ENCODE measurements at regions not wholly inside any gene's neighbourhood (a gene's known extent, or its start where the extent isn't known, plus 50 kb on each side); places are given as distances from the start of the nearest gene placed in this dataset.

GRCh38 chr20:39092733-39093410 is 130.7 kb downstream of the DHX35 start:
- H4K20me1 ChIP-seq (replicated peaks; ENCODE audit: insufficient read depth) = no peaks in the 10 kb centered on the region
- H3K27ac ChIP-seq (ENCODE audit: low read depth) = no peak overlapping the region
- ATAC-seq (no peak), DNase-seq (ENCODE audit: low spot score) (no peak)
- H3K9me2 ChIP-seq (ENCODE audit: insufficient read depth) = 0 out of 2 replicates have a peak, but pooled peaks cover 8% of the 10 kb centered on the region
- no peaks in the 10 kb centered on the region for H3K36me3 ChIP-seq (ENCODE audit: insufficient read depth)
- H3K4me3 Mint-ChIP-seq = no peak overlapping the region
- no peaks in the 10 kb centered on the region for H3K79me2 ChIP-seq (replicated peaks; ENCODE audit: insufficient read depth)
- H3K9me3 Mint-ChIP-seq = peaks cover 22% of the 10 kb centered on the region
- TF ChIP-seq, protein P1, sequence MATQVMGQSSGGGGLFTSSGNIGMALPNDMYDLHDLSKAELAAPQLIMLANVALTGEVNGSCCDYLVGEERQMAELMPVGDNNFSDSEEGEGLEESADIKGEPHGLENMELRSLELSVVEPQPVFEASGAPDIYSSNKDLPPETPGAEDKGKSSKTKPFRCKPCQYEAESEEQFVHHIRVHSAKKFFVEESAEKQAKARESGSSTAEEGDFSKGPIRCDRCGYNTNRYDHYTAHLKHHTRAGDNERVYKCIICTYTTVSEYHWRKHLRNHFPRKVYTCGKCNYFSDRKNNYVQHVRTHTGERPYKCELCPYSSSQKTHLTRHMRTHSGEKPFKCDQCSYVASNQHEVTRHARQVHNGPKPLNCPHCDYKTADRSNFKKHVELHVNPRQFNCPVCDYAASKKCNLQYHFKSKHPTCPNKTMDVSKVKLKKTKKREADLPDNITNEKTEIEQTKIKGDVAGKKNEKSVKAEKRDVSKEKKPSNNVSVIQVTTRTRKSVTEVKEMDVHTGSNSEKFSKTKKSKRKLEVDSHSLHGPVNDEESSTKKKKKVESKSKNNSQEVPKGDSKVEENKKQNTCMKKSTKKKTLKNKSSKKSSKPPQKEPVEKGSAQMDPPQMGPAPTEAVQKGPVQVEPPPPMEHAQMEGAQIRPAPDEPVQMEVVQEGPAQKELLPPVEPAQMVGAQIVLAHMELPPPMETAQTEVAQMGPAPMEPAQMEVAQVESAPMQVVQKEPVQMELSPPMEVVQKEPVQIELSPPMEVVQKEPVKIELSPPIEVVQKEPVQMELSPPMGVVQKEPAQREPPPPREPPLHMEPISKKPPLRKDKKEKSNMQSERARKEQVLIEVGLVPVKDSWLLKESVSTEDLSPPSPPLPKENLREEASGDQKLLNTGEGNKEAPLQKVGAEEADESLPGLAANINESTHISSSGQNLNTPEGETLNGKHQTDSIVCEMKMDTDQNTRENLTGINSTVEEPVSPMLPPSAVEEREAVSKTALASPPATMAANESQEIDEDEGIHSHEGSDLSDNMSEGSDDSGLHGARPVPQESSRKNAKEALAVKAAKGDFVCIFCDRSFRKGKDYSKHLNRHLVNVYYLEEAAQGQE (IDR thresholded peaks at IDR 0.05; ENCODE audit: unreplicated experiment) = no peak
- no peak for TF ChIP-seq EZH2phosphoT487 (IDR thresholded peaks at IDR 0.05; ENCODE audit: unreplicated experiment)
- no peak for TF ChIP-seq NANOG (IDR thresholded peaks at IDR 0.05; ENCODE audit: borderline replicate concordance)
- no peak for TF ChIP-seq JUNB (IDR thresholded peaks at IDR 0.05; ENCODE audit: unreplicated experiment)
- TF ChIP-seq EZH2 (IDR thresholded peaks at IDR 0.05; ENCODE audit: low read depth, unreplicated experiment) = no peak
- TF ChIP-seq, protein P2, sequence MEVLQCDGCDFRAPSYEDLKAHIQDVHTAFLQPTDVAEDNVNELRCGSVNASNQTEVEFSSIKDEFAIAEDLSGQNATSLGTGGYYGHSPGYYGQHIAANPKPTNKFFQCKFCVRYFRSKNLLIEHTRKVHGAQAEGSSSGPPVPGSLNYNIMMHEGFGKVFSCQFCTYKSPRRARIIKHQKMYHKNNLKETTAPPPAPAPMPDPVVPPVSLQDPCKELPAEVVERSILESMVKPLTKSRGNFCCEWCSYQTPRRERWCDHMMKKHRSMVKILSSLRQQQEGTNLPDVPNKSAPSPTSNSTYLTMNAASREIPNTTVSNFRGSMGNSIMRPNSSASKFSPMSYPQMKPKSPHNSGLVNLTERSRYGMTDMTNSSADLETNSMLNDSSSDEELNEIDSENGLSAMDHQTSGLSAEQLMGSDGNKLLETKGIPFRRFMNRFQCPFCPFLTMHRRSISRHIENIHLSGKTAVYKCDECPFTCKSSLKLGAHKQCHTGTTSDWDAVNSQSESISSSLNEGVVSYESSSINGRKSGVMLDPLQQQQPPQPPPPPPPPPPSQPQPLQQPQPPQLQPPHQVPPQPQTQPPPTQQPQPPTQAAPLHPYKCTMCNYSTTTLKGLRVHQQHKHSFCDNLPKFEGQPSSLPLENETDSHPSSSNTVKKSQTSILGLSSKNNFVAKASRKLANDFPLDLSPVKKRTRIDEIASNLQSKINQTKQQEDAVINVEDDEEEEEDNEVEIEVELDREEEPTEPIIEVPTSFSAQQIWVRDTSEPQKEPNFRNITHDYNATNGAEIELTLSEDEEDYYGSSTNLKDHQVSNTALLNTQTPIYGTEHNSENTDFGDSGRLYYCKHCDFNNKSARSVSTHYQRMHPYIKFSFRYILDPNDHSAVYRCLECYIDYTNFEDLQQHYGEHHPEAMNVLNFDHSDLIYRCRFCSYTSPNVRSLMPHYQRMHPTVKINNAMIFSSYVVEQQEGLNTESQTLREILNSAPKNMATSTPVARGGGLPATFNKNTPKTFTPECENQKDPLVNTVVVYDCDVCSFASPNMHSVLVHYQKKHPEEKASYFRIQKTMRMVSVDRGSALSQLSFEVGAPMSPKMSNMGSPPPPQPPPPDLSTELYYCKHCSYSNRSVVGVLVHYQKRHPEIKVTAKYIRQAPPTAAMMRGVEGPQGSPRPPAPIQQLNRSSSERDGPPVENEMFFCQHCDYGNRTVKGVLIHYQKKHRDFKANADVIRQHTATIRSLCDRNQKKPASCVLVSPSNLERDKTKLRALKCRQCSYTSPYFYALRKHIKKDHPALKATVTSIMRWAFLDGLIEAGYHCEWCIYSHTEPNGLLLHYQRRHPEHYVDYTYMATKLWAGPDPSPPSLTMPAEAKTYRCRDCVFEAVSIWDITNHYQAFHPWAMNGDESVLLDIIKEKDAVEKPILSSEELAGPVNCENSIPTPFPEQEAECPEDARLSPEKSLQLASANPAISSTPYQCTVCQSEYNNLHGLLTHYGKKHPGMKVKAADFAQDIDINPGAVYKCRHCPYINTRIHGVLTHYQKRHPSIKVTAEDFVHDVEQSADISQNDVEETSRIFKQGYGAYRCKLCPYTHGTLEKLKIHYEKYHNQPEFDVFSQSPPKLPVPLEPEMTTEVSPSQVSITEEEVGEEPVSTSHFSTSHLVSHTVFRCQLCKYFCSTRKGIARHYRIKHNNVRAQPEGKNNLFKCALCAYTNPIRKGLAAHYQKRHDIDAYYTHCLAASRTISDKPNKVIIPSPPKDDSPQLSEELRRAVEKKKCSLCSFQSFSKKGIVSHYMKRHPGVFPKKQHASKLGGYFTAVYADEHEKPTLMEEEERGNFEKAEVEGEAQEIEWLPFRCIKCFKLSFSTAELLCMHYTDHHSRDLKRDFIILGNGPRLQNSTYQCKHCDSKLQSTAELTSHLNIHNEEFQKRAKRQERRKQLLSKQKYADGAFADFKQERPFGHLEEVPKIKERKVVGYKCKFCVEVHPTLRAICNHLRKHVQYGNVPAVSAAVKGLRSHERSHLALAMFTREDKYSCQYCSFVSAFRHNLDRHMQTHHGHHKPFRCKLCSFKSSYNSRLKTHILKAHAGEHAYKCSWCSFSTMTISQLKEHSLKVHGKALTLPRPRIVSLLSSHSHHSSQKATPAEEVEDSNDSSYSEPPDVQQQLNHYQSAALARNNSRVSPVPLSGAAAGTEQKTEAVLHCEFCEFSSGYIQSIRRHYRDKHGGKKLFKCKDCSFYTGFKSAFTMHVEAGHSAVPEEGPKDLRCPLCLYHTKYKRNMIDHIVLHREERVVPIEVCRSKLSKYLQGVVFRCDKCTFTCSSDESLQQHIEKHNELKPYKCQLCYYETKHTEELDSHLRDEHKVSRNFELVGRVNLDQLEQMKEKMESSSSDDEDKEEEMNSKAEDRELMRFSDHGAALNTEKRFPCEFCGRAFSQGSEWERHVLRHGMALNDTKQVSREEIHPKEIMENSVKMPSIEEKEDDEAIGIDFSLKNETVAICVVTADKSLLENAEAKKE (CRISPR knock-in tag; IDR thresholded peaks at IDR 0.05) = no peak
- no peak for TF ChIP-seq CREB1 (CRISPR knock-in tag; IDR thresholded peaks at IDR 0.05; ENCODE audit: low read depth)
- TF ChIP-seq ZNF331 (CRISPR knock-in tag; IDR thresholded peaks at IDR 0.05; ENCODE audit: low read depth) = no peak
- no peak for TF ChIP-seq POLR2AphosphoS5 (IDR thresholded peaks at IDR 0.05; ENCODE audit: low read depth)
- TF ChIP-seq, protein P3, sequence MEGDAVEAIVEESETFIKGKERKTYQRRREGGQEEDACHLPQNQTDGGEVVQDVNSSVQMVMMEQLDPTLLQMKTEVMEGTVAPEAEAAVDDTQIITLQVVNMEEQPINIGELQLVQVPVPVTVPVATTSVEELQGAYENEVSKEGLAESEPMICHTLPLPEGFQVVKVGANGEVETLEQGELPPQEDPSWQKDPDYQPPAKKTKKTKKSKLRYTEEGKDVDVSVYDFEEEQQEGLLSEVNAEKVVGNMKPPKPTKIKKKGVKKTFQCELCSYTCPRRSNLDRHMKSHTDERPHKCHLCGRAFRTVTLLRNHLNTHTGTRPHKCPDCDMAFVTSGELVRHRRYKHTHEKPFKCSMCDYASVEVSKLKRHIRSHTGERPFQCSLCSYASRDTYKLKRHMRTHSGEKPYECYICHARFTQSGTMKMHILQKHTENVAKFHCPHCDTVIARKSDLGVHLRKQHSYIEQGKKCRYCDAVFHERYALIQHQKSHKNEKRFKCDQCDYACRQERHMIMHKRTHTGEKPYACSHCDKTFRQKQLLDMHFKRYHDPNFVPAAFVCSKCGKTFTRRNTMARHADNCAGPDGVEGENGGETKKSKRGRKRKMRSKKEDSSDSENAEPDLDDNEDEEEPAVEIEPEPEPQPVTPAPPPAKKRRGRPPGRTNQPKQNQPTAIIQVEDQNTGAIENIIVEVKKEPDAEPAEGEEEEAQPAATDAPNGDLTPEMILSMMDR (conservative IDR thresholded peaks at IDR 0.05; ENCODE audit: low read depth in 2 of 2) = no peak
- H3K4me3 ChIP-seq = no peak overlapping the region
- peaks cover 11% of the 10 kb centered on the region for H3K4me1 Mint-ChIP-seq
- no peak overlapping the region for H2AFZ ChIP-seq
- no peaks in the 10 kb centered on the region; the same call in 1 of the 2 replicates for H3K4me1 ChIP-seq (ENCODE audit: insufficient read depth)
- H3K4me2 ChIP-seq = no peak overlapping the region
- peaks cover 20% of the 10 kb centered on the region for H3K27me3 Mint-ChIP-seq (ENCODE audit: insufficient read depth, low read depth, poor library complexity)
- H3K27me3 ChIP-seq (ENCODE audit: insufficient read depth) = no peaks in the 10 kb centered on the region
- no peaks in the 10 kb centered on the region for H3F3A ChIP-seq (replicated peaks; ENCODE audit: low read depth)
- peaks cover 10% of the 10 kb centered on the region for H3K36me3 Mint-ChIP-seq (ENCODE audit: low read depth)
- no peak overlapping the region for H3K27ac Mint-ChIP-seq
